SU-DHL-6 (cell line): ENCODE measurements at regions not wholly inside any gene's neighbourhood (a gene's known extent, or its start where the extent isn't known, plus 50 kb on each side); places are given as distances from the start of the nearest gene placed in this dataset.

ENCODE experiments used
- H2AFZ ChIP-seq: fragments of 200-600 bp; sonication (generic); 2 replicates; pipeline ENCODE4 v1.6.1; 2014; ENCODE audit warnings: low read depth, mild to moderate bottlenecking, moderate library complexity, mixed read lengths, antibody characterized with exemption, low read length; ENCODE audit not compliant: severe bottlenecking
- H3F3A ChIP-seq: fragments of 200-600 bp; shearing (Covaris generic); 2 replicates; pipeline ENCODE4 v1.6.0; 2016; ENCODE audit warnings: antibody characterized with exemption, mild to moderate bottlenecking; ENCODE audit not compliant: insufficient read depth
- H3K27ac ChIP-seq: fragments of 200-600 bp; sonication (generic); 2 replicates; pipeline ENCODE4 v1.5.1; 2016; ENCODE audit warnings: low read depth, mild to moderate bottlenecking, low read length, moderate library complexity, mixed read lengths
- H3K27me3 ChIP-seq: fragments of 200-600 bp; sonication (generic), shearing (Covaris generic); 2 replicates; pipeline ENCODE4 v1.6.0; 2014; ENCODE audit warnings: mild to moderate bottlenecking, low read length
- H3K36me3 ChIP-seq: fragments of 200-600 bp; sonication (generic); 2 replicates; pipeline ENCODE4 v1.6.1; 2014; ENCODE audit warnings: mild to moderate bottlenecking, low read length, mixed read lengths
- H3K4me2 ChIP-seq: fragments of 300-600, 200-600 bp; shearing (Covaris generic), sonication (generic); 2 replicates; pipeline ENCODE4 v1.6.0; 2014; ENCODE audit warnings: low read length, low read depth, mild to moderate bottlenecking; ENCODE audit not compliant: poor library complexity, severe bottlenecking
- H3K4me3 ChIP-seq: fragments of 200-600 bp; sonication (generic); 2 replicates; pipeline ENCODE4 v1.5.1; 2014; ENCODE audit warnings: antibody characterized with exemption, low read length, mild to moderate bottlenecking, mixed read lengths; ENCODE audit not compliant: insufficient read depth, poor library complexity, severe bottlenecking
- H3K79me2 ChIP-seq: fragments of 200-600 bp; sonication (generic); 2 replicates; pipeline ENCODE4 v1.6.1; 2014; ENCODE audit warnings: mild to moderate bottlenecking, low read length, moderate library complexity; ENCODE audit not compliant: insufficient read depth
- H3K9ac ChIP-seq: fragments of 200-600 bp; sonication (generic); 2 replicates; pipeline ENCODE4 v1.7.0; 2014; ENCODE audit warnings: mild to moderate bottlenecking, low read length
- H3K9me2 ChIP-seq: fragments of 200-600 bp; sonication (generic); replicated peaks from 2 replicates; pipeline ENCODE4 v1.6.1; 2014; ENCODE audit warnings: low read length; ENCODE audit not compliant: insufficient read depth
- H3K9me3 ChIP-seq: fragments of 200-600 bp; sonication (generic); 2 replicates; pipeline ENCODE4 v1.6.1; 2014; ENCODE audit warnings: low read length, mixed read lengths; ENCODE audit not compliant: insufficient read depth
- H4K20me1 ChIP-seq: fragments of 200-600 bp; sonication (generic); 2 replicates; pipeline ENCODE4 v1.6.1; 2014; ENCODE audit warnings: low read depth, mild to moderate bottlenecking, antibody characterized with exemption, low read length, moderate library complexity, mixed read lengths
- EZH2phosphoT487 ChIP-seq: fragments of 200-600 bp; sonication (generic), shearing (Covaris generic); conservative IDR thresholded peaks from 2 replicates; pipeline ENCODE4 v1.6.1; 2018; ENCODE audit warnings: mild to moderate bottlenecking, antibody characterized with exemption, low read length, moderate library complexity, mixed read lengths
- TF ChIP-seq, protein P1 (sequence below): fragments of 200-600 bp; sonication (generic); IDR thresholded peaks from one replicate; pipeline ENCODE4 v1.5.1; 2017; ENCODE audit warnings: antibody characterized with exemption, mild to moderate bottlenecking, low read length, moderate library complexity; ENCODE audit not compliant: insufficient read depth, poor library complexity, severe bottlenecking

DNA sequence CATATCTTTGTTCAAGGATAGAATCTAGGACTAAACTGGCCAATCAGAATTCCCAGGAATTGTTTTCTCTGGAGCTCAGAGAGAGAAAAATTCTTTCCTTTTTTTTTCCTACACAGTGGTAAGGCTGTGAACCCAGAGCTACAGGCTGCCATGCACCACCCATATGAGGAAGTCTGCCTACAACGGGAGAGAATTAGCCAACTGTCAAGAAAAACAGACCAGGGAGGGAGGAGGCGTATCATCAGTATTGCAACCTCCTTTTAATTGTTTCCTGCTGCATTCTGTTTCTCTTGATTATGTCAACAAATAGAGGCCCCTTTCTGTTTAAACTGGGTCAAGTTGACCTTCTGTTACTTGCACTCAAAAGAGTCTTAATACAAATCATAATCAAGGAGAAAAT is 176.5 kb upstream of the UBASH3B start:
- no peak for TF ChIP-seq EZH2phosphoT487
- TF ChIP-seq, protein P1, sequence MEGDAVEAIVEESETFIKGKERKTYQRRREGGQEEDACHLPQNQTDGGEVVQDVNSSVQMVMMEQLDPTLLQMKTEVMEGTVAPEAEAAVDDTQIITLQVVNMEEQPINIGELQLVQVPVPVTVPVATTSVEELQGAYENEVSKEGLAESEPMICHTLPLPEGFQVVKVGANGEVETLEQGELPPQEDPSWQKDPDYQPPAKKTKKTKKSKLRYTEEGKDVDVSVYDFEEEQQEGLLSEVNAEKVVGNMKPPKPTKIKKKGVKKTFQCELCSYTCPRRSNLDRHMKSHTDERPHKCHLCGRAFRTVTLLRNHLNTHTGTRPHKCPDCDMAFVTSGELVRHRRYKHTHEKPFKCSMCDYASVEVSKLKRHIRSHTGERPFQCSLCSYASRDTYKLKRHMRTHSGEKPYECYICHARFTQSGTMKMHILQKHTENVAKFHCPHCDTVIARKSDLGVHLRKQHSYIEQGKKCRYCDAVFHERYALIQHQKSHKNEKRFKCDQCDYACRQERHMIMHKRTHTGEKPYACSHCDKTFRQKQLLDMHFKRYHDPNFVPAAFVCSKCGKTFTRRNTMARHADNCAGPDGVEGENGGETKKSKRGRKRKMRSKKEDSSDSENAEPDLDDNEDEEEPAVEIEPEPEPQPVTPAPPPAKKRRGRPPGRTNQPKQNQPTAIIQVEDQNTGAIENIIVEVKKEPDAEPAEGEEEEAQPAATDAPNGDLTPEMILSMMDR = no peak

DNA sequence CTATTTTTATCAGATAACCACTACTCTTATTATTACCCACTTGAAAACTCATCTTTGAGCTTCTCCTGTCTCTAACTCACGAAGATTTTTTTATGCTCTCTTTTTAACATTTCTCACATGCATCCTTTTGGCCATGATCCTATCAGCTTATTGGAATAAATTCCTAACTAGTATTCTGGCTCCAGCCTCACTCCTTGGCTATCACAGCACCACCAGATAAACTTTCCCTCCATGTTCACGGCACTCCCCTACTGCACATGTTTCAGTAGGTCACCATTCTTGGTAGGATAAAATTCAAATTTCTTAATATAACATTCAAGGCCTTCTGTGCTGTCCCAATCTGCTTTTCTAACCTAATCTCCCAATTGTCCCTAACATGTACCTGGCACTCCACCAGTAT is 186.6 kb upstream of the UBASH3B start:
- Histone ChIP-seq H3K4me3 (no peak overlapping the region), H3K27me3 (no peaks in the 10 kb centered on the region), H3K4me2 (no peak overlapping the region), H3K79me2 (no peaks in the 10 kb centered on the region), H3K9me3 (no peaks in the 10 kb centered on the region), H4K20me1 (no peaks in the 10 kb centered on the region), H3K27ac (no peak overlapping the region), H2AFZ (no peak overlapping the region), H3K9me2 (no peaks in the 10 kb centered on the region), H3K9ac (no peak overlapping the region), H3K36me3 (no peaks in the 10 kb centered on the region), H3F3A (no peaks in the 10 kb centered on the region)
- TF ChIP-seq EZH2phosphoT487 = no peak
- TF ChIP-seq, protein P1 = no peak

More for the DNA sequence above, 176.5 kb upstream of the UBASH3B start:
- no peaks in the 10 kb centered on the region for H4K20me1 ChIP-seq
- H2AFZ ChIP-seq = no peak overlapping the region
- H3K27ac ChIP-seq = no peak overlapping the region
- no peak overlapping the region for H3K4me2 ChIP-seq
- H3K9me2 ChIP-seq = no peaks in the 10 kb centered on the region
- H3K79me2 ChIP-seq = no peaks in the 10 kb centered on the region
- no peak overlapping the region for H3K9ac ChIP-seq
- no peaks in the 10 kb centered on the region for H3F3A ChIP-seq
- H3K36me3 ChIP-seq = no peaks in the 10 kb centered on the region
- no peak overlapping the region for H3K4me3 ChIP-seq
- H3K27me3 ChIP-seq = no peaks in the 10 kb centered on the region
- no peaks in the 10 kb centered on the region for H3K9me3 ChIP-seq

DNA sequence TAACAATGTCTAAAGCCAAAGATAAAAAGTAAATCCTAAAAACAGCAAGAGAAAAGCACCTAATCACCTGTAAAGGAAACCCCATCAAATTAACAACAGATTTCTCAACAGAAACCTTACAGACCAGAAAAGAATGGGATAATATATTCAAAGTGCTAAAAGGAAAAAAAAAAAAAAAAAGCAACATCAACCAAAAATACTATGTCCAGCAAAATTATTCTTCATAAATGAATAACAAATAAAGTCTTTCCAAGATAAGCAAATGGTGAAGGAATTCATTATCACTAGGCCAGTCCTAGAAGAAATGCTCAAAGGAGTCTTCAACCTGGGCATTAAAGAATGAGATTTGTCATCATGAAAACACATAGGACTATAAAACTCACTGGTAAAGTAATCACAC is 192.0 kb upstream of the UBASH3B start:
- no peaks in the 10 kb centered on the region for H3K36me3 ChIP-seq
- no peak overlapping the region for H2AFZ ChIP-seq
- H3K79me2 ChIP-seq = no peaks in the 10 kb centered on the region
- H3K9me3 ChIP-seq = no peaks in the 10 kb centered on the region
- no peak overlapping the region for H3K27ac ChIP-seq
- H3K4me3 ChIP-seq = no peak overlapping the region
- no peaks in the 10 kb centered on the region for H3K9me2 ChIP-seq
- H3K27me3 ChIP-seq = no peaks in the 10 kb centered on the region
- TF ChIP-seq EZH2phosphoT487 = no peak
- TF ChIP-seq, protein P1 = no peak
- H3F3A ChIP-seq = no peaks in the 10 kb centered on the region
- no peak overlapping the region for H3K4me2 ChIP-seq
- H4K20me1 ChIP-seq = no peaks in the 10 kb centered on the region
- no peak overlapping the region for H3K9ac ChIP-seq

DNA sequence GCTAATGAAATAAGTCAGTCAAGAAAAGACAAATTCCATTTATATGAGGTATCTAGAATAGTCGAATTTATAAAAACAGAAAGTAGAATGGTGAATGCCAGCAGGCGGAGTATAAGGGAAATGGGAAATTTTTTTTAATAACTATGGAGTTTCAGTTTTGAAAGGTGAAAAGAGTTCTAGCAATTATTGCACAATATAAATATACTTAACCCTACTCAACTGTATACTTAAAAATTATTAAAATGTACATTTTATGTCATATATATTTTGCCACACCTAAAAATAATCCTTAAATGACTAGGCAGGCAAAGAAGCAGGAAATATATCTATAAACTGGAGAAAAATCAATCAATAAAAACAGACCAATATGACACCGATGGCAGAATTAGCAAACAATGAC is 196.5 kb upstream of the UBASH3B start:
- H3K9ac ChIP-seq = no peak overlapping the region
- H3K4me3 ChIP-seq = no peak overlapping the region
- H3K9me2 ChIP-seq = no peaks in the 10 kb centered on the region
- TF ChIP-seq EZH2phosphoT487 = no peak
- TF ChIP-seq, protein P1 = no peak
- no peak overlapping the region for H3K27ac ChIP-seq
- H3K9me3 ChIP-seq = no peaks in the 10 kb centered on the region
- H3K4me2 ChIP-seq = no peak overlapping the region
- no peaks in the 10 kb centered on the region for H3F3A ChIP-seq
- no peaks in the 10 kb centered on the region for H4K20me1 ChIP-seq
- no peaks in the 10 kb centered on the region for H3K79me2 ChIP-seq
- no peaks in the 10 kb centered on the region for H3K27me3 ChIP-seq
- no peaks in the 10 kb centered on the region for H3K36me3 ChIP-seq
- no peak overlapping the region for H2AFZ ChIP-seq
